Activated T-cell treated with anti-CD3 and anti-CD28 coated beads for 1 hour (primary cell): ENCODE measurements at regions not wholly inside any gene's neighbourhood (a gene's known extent, or its start where the extent isn't known, plus 50 kb on each side); places are given as distances from the start of the nearest gene placed in this dataset.
A peak's percentile ranks its signal among the peaks of the same experiment; 100 is the strongest.

Experiments
- DNase-seq: peaks from one replicate; pipeline ENCODE4 v3.0.0-alpha.2; 2020; ENCODE audit warnings: low read depth

- DNase-seq = no peak
Observed at GRCh38 chr13:52975969-52976368, 52.6 kb upstream of the OLFM4 start.

- no peak for DNase-seq
Observed at GRCh38 chr13:52975161-52975560, 53.5 kb upstream of the OLFM4 start.

GRCh38 chr13:52974711-52975110 is 53.9 kb upstream of the OLFM4 start:
- DNase-seq = no peak

- no peak for DNase-seq
Observed at GRCh38 chr13:52969373-52969772, 59.2 kb upstream of the OLFM4 start.

- DNase-seq = peak; percentile 32
Observed at GRCh38 chr13:52968074-52968700, 60.4 kb upstream of the OLFM4 start.

- no peak for DNase-seq
Observed at GRCh38 chr13:52961987-52962386, 66.6 kb upstream of the OLFM4 start.

- DNase-seq = no peak
Observed at GRCh38 chr13:52961256-52961910, 67.2 kb upstream of the OLFM4 start.

GRCh38 chr13:52955472-52955874 is 73.1 kb upstream of the OLFM4 start:
- DNase-seq = no peak

- no peak for DNase-seq
Observed at GRCh38 chr13:52954838-52955237, 73.8 kb upstream of the OLFM4 start.

- DNase-seq = no peak
Observed at GRCh38 chr13:52950436-52950956, 78.1 kb upstream of the OLFM4 start.

GRCh38 chr13:52949742-52950141 is 78.9 kb upstream of the OLFM4 start:
- no peak for DNase-seq

- no peak for DNase-seq
Observed at GRCh38 chr13:52949044-52949443, 79.6 kb upstream of the OLFM4 start.

GRCh38 chr13:52947921-52948373 is 80.7 kb upstream of the OLFM4 start:
- no peak for DNase-seq

- DNase-seq = no peak
Observed at GRCh38 chr13:52945348-52945747, 83.3 kb upstream of the OLFM4 start.

- no peak for DNase-seq
Observed at GRCh38 chr13:52944697-52945096, 83.9 kb upstream of the OLFM4 start.

- DNase-seq = no peak
Observed at GRCh38 chr13:52938065-52938464, 89.6 kb upstream of the PCDH8 start.

- DNase-seq = no peak
Observed at GRCh38 chr13:52936806-52937205, 88.4 kb upstream of the PCDH8 start.

- DNase-seq = no peak
Observed at GRCh38 chr13:52934258-52934657, 85.8 kb upstream of the PCDH8 start.

GRCh38 chr13:52933547-52934210 is 85.2 kb upstream of the PCDH8 start:
- DNase-seq = no peak

- no peak for DNase-seq
Observed at GRCh38 chr13:52933099-52933498, 84.7 kb upstream of the PCDH8 start.

- DNase-seq = no peak
Observed at GRCh38 chr13:52932649-52933048, 84.2 kb upstream of the PCDH8 start.

GRCh38 chr13:52931539-52932431 is 83.3 kb upstream of the PCDH8 start:
- DNase-seq = no peak
